ENCODE measurements at regions not wholly inside any gene's neighbourhood (a gene's known extent, or its start where the extent isn't known, plus 50 kb on each side); places are given as distances from the start of the nearest gene placed in this dataset.

- TF ChIP-seq CTCF (IDR thresholded peaks at IDR 0.05; ENCODE audit: insufficient read depth, low read length, poor library complexity, severe bottlenecking) (no peak), EZH2phosphoT487 (conservative IDR thresholded peaks at IDR 0.05; ENCODE audit: low read length) (no peak)
- Histone ChIP-seq H2AFZ (ENCODE audit: low read depth, low read length, severe bottlenecking) (no peak overlapping the region), H3K79me2 (ENCODE audit: insufficient read depth, low read length) (no peaks in the 10 kb centered on the region), H3K9me3 (ENCODE audit: insufficient read depth, low read length) (no peaks in the 10 kb centered on the region), H3K36me3 (ENCODE audit: low read length) (no peaks in the 10 kb centered on the region), H3K4me3 (ENCODE audit: insufficient read depth, low read length, poor library complexity, severe bottlenecking) (no peak overlapping the region), H3K27ac (ENCODE audit: low read depth, low read length) (no peak overlapping the region), H3K4me2 (ENCODE audit: low read depth, low read length, poor library complexity, severe bottlenecking) (no peak overlapping the region), H3K27me3 (ENCODE audit: low read length) (no peaks in the 10 kb centered on the region), H4K20me1 (ENCODE audit: low read depth, low read length) (no peaks in the 10 kb centered on the region), H3K9me2 (replicated peaks; ENCODE audit: insufficient read depth, low read length) (no peaks in the 10 kb centered on the region), H3K9ac (ENCODE audit: low read length) (no peak overlapping the region), H3F3A (ENCODE audit: insufficient read depth) (no peaks in the 10 kb centered on the region)
These were observed 127.7 kb upstream of the GJE1 start for GRCh38 chr6:142005021-142005420.

GRCh38 chr6:142002825-142003405 is 129.8 kb upstream of the GJE1 start:
- Histone ChIP-seq H3K9me2 (replicated peaks; ENCODE audit: insufficient read depth, low read length) (0 out of 2 replicates have a peak, but pooled peaks cover 2% of the 10 kb centered on the region), H3K36me3 (ENCODE audit: low read length) (no peaks in the 10 kb centered on the region), H3F3A (ENCODE audit: insufficient read depth) (no peaks in the 10 kb centered on the region), H3K9me3 (ENCODE audit: insufficient read depth, low read length) (no peaks in the 10 kb centered on the region), H2AFZ (ENCODE audit: low read depth, low read length, severe bottlenecking) (no peak overlapping the region), H3K27me3 (ENCODE audit: low read length) (no peaks in the 10 kb centered on the region), H4K20me1 (ENCODE audit: low read depth, low read length) (no peaks in the 10 kb centered on the region), H3K4me3 (ENCODE audit: insufficient read depth, low read length, poor library complexity, severe bottlenecking) (no peak overlapping the region), H3K79me2 (ENCODE audit: insufficient read depth, low read length) (no peaks in the 10 kb centered on the region), H3K9ac (ENCODE audit: low read length) (no peak overlapping the region), H3K4me2 (ENCODE audit: low read depth, low read length, poor library complexity, severe bottlenecking) (no peak overlapping the region), H3K27ac (ENCODE audit: low read depth, low read length) (no peak overlapping the region)
- no peak for TF ChIP-seq CTCF (IDR thresholded peaks at IDR 0.05; ENCODE audit: insufficient read depth, low read length, poor library complexity, severe bottlenecking)
- TF ChIP-seq EZH2phosphoT487 (conservative IDR thresholded peaks at IDR 0.05; ENCODE audit: low read length) = no peak

- Histone ChIP-seq H3K27me3 (ENCODE audit: low read length) (no peaks in the 10 kb centered on the region), H3K4me3 (ENCODE audit: insufficient read depth, low read length, poor library complexity, severe bottlenecking) (no peak overlapping the region), H3K9ac (ENCODE audit: low read length) (no peak overlapping the region), H3K27ac (ENCODE audit: low read depth, low read length) (no peak overlapping the region), H3K4me2 (ENCODE audit: low read depth, low read length, poor library complexity, severe bottlenecking) (no peak overlapping the region), H3K9me3 (ENCODE audit: insufficient read depth, low read length) (no peaks in the 10 kb centered on the region), H3F3A (ENCODE audit: insufficient read depth) (no peaks in the 10 kb centered on the region), H3K79me2 (ENCODE audit: insufficient read depth, low read length) (no peaks in the 10 kb centered on the region), H4K20me1 (ENCODE audit: low read depth, low read length) (no peaks in the 10 kb centered on the region), H2AFZ (ENCODE audit: low read depth, low read length, severe bottlenecking) (no peak overlapping the region), H3K36me3 (ENCODE audit: low read length) (no peaks in the 10 kb centered on the region), H3K9me2 (replicated peaks; ENCODE audit: insufficient read depth, low read length) (0 out of 2 replicates have a peak, but pooled peaks cover 2% of the 10 kb centered on the region)
- no peak for TF ChIP-seq CTCF (IDR thresholded peaks at IDR 0.05; ENCODE audit: insufficient read depth, low read length, poor library complexity, severe bottlenecking)
- TF ChIP-seq EZH2phosphoT487 (conservative IDR thresholded peaks at IDR 0.05; ENCODE audit: low read length) = no peak
These were observed 135.9 kb upstream of the GJE1 start for GRCh38 chr6:141996823-141997222.
